Activated B cell treated with CpG ODN at 0.5 μM for 24 hours (primary cell): ENCODE measurements at regions not wholly inside any gene's neighbourhood (a gene's known extent, or its start where the extent isn't known, plus 50 kb on each side); places are given as distances from the start of the nearest gene placed in this dataset.
A peak's percentile ranks its signal among the peaks of the same experiment; 100 is the strongest.

Source experiments
- ATAC-seq: fragments of 200-7000 bp; cut with Tn5 transposase; one replicate; pipeline ENCODE4 v1.10.0; 2021; ENCODE audit warnings: low read depth, mild to moderate bottlenecking, moderate library complexity
- CTCF ChIA-PET: fragments of 350-600 bp; sonication (Branson Sonifier 250); formaldehyde crosslinking; loops from one replicate; lab custom pipeline; 2021; ENCODE audit warnings: antibody characterized with exemption; lab: Charles Lee
- POLR2A ChIA-PET: fragments of 350-600 bp; sonication (Branson Sonifier 250); formaldehyde crosslinking; loops from one replicate; lab custom pipeline; 2021; ENCODE audit warnings: antibody characterized with exemption; lab: Charles Lee
- DNase-seq: peaks from one replicate; pipeline ENCODE4 v3.0.0; 2022
- H3K27ac Mint-ChIP-seq: one replicate; pipeline ENCODE4 v1.8.0; 2020; ENCODE audit warnings: mixed read lengths
- H3K27me3 Mint-ChIP-seq: one replicate; pipeline ENCODE4 v1.8.0; 2021; ENCODE audit warnings: mixed read lengths
- H3K36me3 Mint-ChIP-seq: one replicate; pipeline ENCODE4 v1.8.0; 2021; ENCODE audit warnings: low read depth, mixed read lengths
- H3K4me1 Mint-ChIP-seq: one replicate; pipeline ENCODE4 v1.8.0; 2021; ENCODE audit warnings: mixed read lengths
- H3K4me3 Mint-ChIP-seq: one replicate; pipeline ENCODE4 v1.8.0; 2020; ENCODE audit warnings: mild to moderate bottlenecking, mixed read lengths
- H3K9me3 Mint-ChIP-seq: one replicate; pipeline ENCODE4 v1.8.0; 2020; ENCODE audit warnings: mixed read lengths
- CTCF ChIP-seq: fragments of 200-600 bp; IDR thresholded peaks from one replicate; pipeline ENCODE4 v1.8.0; 2022; ENCODE audit warnings: antibody characterized with exemption, mild to moderate bottlenecking
- intact Hi-C: fragments of 100-400 bp; cut with micrococcal nuclease; formaldehyde crosslinking; loops from one replicate; pipeline ENCODE4 v1.15.1; 2024

GRCh38 chr2:88855620-88856408 is 164.3 kb downstream of the RPIA start:
- intact Hi-C loops = loop anchor here (1.0 kb wide), 3 partner anchors 10 to 24 kb away; no protein-coding TSS in a partner anchor
- POLR2A ChIA-PET = interaction anchor here (0.5 to 18.4 kb wide), 10 partner anchors 10 to 840 kb away, joined by 3 to 1820 read pairs (median 4); partner anchors contain the start of gene RNU2-63P
- Mint-ChIP-seq H3K27me3 (no peaks in the 10 kb centered on the region), H3K9me3 (no peaks in the 10 kb centered on the region), H3K36me3 (peaks cover 56% of the 10 kb centered on the region), H3K4me3 (peak overlapping the region; percentile 97), H3K4me1 (peaks cover 69% of the 10 kb centered on the region), H3K27ac (peak overlapping the region; percentile 98)
- no peak for TF ChIP-seq CTCF
- CTCF ChIA-PET = interaction anchor here (1.3 to 12.0 kb wide), 3 partner anchors 9 to 23 kb away, joined by 6 to 187 read pairs (median 9); no protein-coding TSS in a partner anchor
- DNase-seq (no peak), ATAC-seq (peak; percentile 60)

- peak; percentile 6 for ATAC-seq
- POLR2A ChIA-PET = interaction anchor here (1.1 to 18.4 kb wide), 8 partner anchors 9 to 841 kb away, joined by 3 to 1820 read pairs (median 8); partner anchors contain the start of genes RNU2-63P and RPIA
- Mint-ChIP-seq H3K4me1 (peaks cover 65% of the 10 kb centered on the region), H3K4me3 (peak overlapping the region; percentile 97), H3K36me3 (peaks cover 63% of the 10 kb centered on the region), H3K27ac (peak overlapping the region; percentile 98), H3K9me3 (no peaks in the 10 kb centered on the region), H3K27me3 (no peaks in the 10 kb centered on the region)
- CTCF ChIA-PET = interaction anchor here (1.3 to 12.0 kb wide), 3 partner anchors 10 to 24 kb away, joined by 6 to 187 read pairs (median 9); no protein-coding TSS in a partner anchor
- intact Hi-C loops = no loop called here
- no peak for TF ChIP-seq CTCF
- DNase-seq = no peak
Measured at GRCh38 chr2:88856409-88857135, 165.1 kb downstream of the RPIA start.

- peaks cover 58% of the 10 kb centered on the region for H3K4me1 Mint-ChIP-seq
- no peaks in the 10 kb centered on the region for H3K9me3 Mint-ChIP-seq
- no peak for TF ChIP-seq CTCF
- intact Hi-C loops = no loop called here
- DNase-seq (no peak), ATAC-seq (peak; percentile 3)
- peak overlapping the region; percentile 97 for H3K4me3 Mint-ChIP-seq
- peaks cover 64% of the 10 kb centered on the region for H3K36me3 Mint-ChIP-seq
- H3K27ac Mint-ChIP-seq = peak overlapping the region; percentile 98
- H3K27me3 Mint-ChIP-seq = no peaks in the 10 kb centered on the region
- ChIA-PET CTCF (interaction anchor here (12.0 kb wide), 1 partner anchor 25 kb away, joined by 187 read pairs; no protein-coding TSS in a partner anchor), POLR2A (interaction anchor here (1.1 to 18.4 kb wide), 5 partner anchors 16 to 841 kb away, joined by 4 to 1820 read pairs (median 49); partner anchors contain the start of genes RNU2-63P and RPIA)
Measured at GRCh38 chr2:88857274-88857741, 165.8 kb downstream of the RPIA start.

GRCh38 chr2:88857951-88858411 is 166.5 kb downstream of the RPIA start:
- no peaks in the 10 kb centered on the region for H3K27me3 Mint-ChIP-seq
- H3K4me1 Mint-ChIP-seq = peaks cover 54% of the 10 kb centered on the region
- ATAC-seq = peak; percentile 43
- DNase-seq = peak; percentile 39
- H3K9me3 Mint-ChIP-seq = no peaks in the 10 kb centered on the region
- no peak for TF ChIP-seq CTCF
- POLR2A ChIA-PET = interaction anchor here (0.6 to 18.4 kb wide), 9 partner anchors 16 to 993 kb away, joined by 3 to 1820 read pairs (median 9); no protein-coding TSS in a partner anchor
- H3K27ac Mint-ChIP-seq = peak overlapping the region; percentile 98
- intact Hi-C loops = no loop called here
- CTCF ChIA-PET = interaction anchor here (1.2 to 12.0 kb wide), 3 partner anchors 21 to 25 kb away, joined by 4 to 187 read pairs (median 8); no protein-coding TSS in a partner anchor
- H3K4me3 Mint-ChIP-seq = peak overlapping the region; percentile 97
- peaks cover 67% of the 10 kb centered on the region for H3K36me3 Mint-ChIP-seq
